Effector memory CD4-positive, alpha-beta T cell (primary cell): ENCODE measurements at regions not wholly inside any gene's neighbourhood (a gene's known extent, or its start where the extent isn't known, plus 50 kb on each side); places are given as distances from the start of the nearest gene placed in this dataset.

Experiments used
- DNase-seq, 3 donors: peaks; one replicate each; pipeline ENCODE4 v3.0.0-alpha.2; 2020
- H3K27ac ChIP-seq: 2 replicates; pipeline ENCODE4 v1.7.0; 2013; ENCODE audit warnings: mild to moderate bottlenecking, low read length, moderate library complexity; ENCODE audit not compliant: insufficient read depth, poor library complexity, severe bottlenecking
- H3K27me3 ChIP-seq: replicated peaks from 2 replicates; pipeline ENCODE4 v1.7.0; 2013; ENCODE audit warnings: mild to moderate bottlenecking, low read length; ENCODE audit not compliant: insufficient read depth, control insufficient read depth, poor library complexity, severe bottlenecking
- H3K36me3 ChIP-seq: 2 replicates; pipeline ENCODE4 v1.7.0; 2013; ENCODE audit warnings: mild to moderate bottlenecking, low read length, moderate library complexity; ENCODE audit not compliant: control insufficient read depth, insufficient read depth
- H3K4me1 ChIP-seq: 2 replicates; pipeline ENCODE4 v1.7.0; 2013; ENCODE audit warnings: low read length, mild to moderate bottlenecking; ENCODE audit not compliant: control insufficient read depth, insufficient read depth, poor library complexity, severe bottlenecking
- H3K4me3 ChIP-seq: 2 replicates; pipeline ENCODE4 v1.7.0; 2013; ENCODE audit warnings: low read length, low read depth, mild to moderate bottlenecking; ENCODE audit not compliant: insufficient read depth, poor library complexity, severe bottlenecking
- H3K9me3 ChIP-seq: 2 replicates; pipeline ENCODE4 v1.7.0; 2013; ENCODE audit warnings: mild to moderate bottlenecking, low read length, moderate library complexity; ENCODE audit not compliant: control insufficient read depth

DNA sequence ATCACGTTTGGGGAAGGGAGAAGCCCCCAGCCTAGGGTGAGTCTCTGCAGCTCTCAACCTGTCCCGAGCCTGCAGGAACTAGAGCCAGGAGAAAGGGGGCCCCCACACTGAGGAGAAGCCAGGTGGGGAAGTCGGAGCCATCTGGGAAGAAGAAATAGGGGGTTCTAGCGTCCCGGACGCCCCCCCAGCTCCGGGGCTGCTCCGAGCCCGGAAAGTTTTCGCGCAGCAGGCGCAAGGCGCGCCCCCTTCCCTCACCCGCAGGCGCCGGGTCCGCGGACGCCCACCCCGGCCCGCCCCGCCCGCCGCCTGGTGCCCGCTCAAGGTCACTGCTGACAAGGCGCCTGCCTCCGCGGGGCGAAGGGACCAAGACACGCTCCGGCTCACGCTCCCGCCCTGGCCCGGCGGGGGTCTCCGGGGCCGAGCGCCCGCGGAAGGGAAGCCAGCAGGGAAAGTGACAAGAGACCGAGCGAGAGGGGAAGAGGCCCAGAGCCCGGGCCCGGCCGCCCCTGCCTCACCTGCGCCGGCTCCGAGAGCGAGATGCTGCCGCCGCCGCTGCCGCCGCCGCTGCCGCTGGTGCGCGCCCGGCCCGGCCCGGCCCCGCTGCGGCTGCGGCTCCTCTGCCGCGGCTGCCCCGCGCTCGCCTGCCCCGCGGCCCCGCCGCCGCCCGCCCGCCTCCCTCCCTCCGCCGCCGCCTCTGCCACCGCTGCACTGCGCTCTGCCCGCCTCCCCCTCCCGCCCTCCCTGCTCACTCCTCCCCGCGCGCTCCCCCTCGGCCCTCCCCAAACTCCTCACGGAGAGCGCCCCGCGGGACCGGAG lies 108.4 kb upstream of the SLC6A11 start:
- no peak overlapping the region for H3K27ac ChIP-seq
- DNase-seq, result no peak
- H3K4me1 ChIP-seq, result no peaks in the 10 kb centered on the region
- H3K9me3 ChIP-seq, result no peaks in the 10 kb centered on the region
- H3K4me3 ChIP-seq, result no peak overlapping the region
- H3K36me3 ChIP-seq, result no peaks in the 10 kb centered on the region
- peaks cover 18% of the 10 kb centered on the region for H3K27me3 ChIP-seq

DNA sequence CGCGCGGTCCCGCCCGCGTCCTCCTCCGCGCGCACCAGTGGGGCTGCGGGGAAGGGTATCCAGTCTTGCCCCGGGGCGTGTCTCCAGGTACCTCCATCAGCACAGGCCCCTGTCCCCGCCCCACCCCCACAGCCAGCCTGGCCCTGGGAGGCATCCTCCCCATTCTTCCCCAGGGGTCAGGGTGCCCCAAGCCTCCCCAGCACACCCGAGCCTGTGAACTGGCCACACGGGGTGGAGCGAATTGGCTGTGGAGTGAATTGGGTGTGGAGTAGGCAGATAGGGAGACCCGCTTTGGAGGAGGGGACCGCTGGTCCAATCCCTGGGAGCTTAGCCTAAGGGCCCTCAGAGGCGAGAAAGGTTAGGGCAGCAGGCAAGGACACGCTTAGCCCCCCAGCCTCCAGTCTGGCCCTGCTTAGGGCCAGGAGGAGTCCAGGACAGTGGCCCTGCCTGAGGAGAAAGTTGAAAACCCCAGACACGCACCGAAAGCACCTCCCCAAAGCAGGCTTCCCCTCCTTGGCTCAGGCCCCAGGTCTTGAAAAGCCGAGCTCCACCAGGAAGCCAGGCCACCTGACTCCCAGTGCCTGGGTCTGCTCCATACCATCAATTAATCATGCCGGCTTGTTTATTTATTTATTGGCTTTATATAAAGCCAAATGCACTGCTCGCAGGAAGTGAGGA lies 107.7 kb upstream of the SLC6A11 start:
- no peaks in the 10 kb centered on the region for H3K4me1 ChIP-seq
- no peaks in the 10 kb centered on the region for H3K36me3 ChIP-seq
- no peaks in the 10 kb centered on the region for H3K9me3 ChIP-seq
- H3K4me3 ChIP-seq, result no peak overlapping the region
- H3K27ac ChIP-seq, result no peak overlapping the region
- peaks cover 18% of the 10 kb centered on the region for H3K27me3 ChIP-seq
- DNase-seq, result no peak

DNA sequence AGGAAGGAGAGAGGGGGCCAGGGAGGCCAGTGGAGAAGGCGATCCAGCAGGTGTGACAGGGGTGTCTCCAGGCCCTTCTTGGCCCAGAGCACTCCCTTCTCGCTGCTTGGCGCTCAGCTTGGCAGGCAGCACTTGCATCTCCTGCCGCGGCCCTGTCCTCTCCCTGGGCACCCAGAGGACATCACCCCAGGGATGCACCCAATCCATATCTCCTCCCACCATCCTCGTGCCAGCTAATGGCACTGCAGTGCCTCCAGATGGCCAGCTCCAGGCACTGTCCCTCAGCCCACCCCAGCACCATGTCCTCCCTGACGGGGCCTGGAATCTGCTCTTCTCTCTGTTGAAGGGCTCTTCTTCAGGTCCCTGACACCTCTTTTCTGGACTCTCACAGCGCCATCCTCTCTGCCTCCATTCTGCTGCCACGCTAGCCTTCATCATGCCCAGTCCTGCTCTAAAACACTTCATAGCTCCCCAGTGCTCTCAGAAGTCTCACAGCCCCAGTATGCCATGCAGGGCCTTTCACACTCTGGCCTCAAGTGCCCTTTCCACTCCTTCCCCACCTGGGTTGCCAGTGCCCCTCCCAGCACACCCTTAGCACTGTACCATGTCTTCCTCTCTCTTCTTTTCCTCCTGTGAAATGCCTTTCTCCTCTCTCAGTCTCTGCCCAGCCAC lies 106.8 kb upstream of the SLC6A11 start:
- DNase-seq, result no peak
- Histone ChIP-seq H3K27me3 (peaks cover 18% of the 10 kb centered on the region), H3K9me3 (no peaks in the 10 kb centered on the region), H3K36me3 (no peaks in the 10 kb centered on the region), H3K4me1 (no peaks in the 10 kb centered on the region), H3K4me3 (no peak overlapping the region), H3K27ac (no peak overlapping the region)

DNA sequence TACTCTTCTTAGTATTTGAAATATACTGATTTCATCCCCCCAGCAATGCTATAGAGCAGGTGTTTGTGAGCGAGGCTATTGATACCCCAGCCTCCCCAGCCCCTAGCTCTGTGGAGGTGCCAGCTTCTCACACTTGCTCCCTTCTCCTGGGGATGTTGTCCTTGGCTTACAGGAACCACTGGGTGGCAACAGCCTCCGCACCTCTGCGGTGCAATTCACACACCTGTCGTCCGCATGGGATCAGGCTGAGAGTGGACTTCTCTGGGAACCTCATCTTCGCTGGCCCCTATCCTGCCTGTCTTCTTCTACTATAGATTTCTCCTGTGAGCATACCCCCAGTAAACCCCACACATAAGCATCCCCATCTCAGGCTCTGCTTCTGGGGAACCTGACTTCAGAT lies 103.9 kb upstream of the SLC6A11 start:
- no peaks in the 10 kb centered on the region for H3K36me3 ChIP-seq
- peaks cover 15% of the 10 kb centered on the region for H3K27me3 ChIP-seq
- no peak for DNase-seq
- no peaks in the 10 kb centered on the region for H3K9me3 ChIP-seq
- H3K27ac ChIP-seq, result no peak overlapping the region
- H3K4me3 ChIP-seq, result no peak overlapping the region
- H3K4me1 ChIP-seq, result no peaks in the 10 kb centered on the region

DNA sequence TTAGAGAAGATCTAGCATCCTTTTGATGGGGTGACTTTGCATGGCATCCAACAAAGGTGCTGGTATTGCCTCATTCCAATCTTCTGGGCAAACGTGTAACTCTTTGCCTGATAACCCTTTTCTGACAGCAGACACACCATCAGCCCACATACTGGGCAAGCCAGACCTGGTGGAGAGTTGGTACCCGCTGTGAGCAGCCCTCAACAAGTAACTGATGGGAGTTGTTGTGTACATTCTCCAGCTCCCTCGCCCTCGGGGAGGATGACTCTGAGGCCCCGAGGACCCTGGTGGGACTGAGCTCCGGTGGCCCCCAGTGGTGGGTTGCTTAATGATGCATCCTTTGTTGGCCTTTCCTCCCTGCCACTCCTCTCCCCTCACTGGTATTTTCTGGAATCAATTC lies 102.4 kb upstream of the SLC6A11 start:
- no peaks in the 10 kb centered on the region for H3K9me3 ChIP-seq
- no peaks in the 10 kb centered on the region for H3K4me1 ChIP-seq
- H3K4me3 ChIP-seq, result no peak overlapping the region
- no peak for DNase-seq
- peaks cover 4% of the 10 kb centered on the region for H3K27me3 ChIP-seq
- no peaks in the 10 kb centered on the region for H3K36me3 ChIP-seq
- no peak overlapping the region for H3K27ac ChIP-seq

DNA sequence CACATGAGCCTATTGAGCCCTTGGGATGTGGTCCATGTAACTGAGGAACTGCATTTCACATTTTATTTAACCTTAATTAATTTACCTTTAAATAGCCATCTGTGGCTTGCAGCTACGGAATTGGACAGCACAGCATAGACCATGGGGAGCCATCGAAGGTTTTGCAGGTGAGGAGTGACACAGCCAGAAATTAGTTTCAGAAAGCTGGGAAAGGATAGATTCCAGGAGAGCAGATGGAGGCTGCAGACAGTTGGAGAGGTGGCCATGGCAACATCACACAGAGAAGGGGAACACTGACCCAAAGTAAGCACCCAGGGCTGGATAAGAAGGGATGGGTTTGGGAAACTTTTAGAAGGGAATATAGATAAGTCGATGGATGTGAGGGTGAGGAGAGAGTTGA lies 100.1 kb upstream of the SLC6A11 start:
- no peak overlapping the region for H3K4me3 ChIP-seq
- no peak overlapping the region for H3K27ac ChIP-seq
- H3K27me3 ChIP-seq, result no peaks in the 10 kb centered on the region
- H3K4me1 ChIP-seq, result no peaks in the 10 kb centered on the region
- no peaks in the 10 kb centered on the region for H3K36me3 ChIP-seq
- no peak for DNase-seq
- no peaks in the 10 kb centered on the region for H3K9me3 ChIP-seq

DNA sequence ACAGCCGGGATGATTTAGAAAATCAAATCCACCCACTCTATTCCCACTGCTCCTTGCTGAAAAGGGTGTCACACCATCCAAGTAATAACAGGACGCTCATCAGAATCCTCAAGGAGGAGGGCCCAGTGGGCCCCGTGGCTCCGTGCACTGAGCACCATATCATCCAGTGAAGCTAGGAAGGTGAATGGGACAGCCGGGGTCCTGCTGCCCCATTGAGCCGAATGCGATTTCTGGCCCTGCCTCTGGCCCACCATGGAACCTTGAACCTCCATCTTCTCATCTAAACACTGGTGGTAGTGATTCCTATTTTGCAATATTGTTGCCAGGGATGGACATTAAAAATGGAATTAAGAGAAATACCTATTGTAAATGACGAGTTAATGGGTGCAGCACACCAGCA lies 99.1 kb upstream of the SLC6A11 start:
- no peaks in the 10 kb centered on the region for H3K27me3 ChIP-seq
- no peaks in the 10 kb centered on the region for H3K9me3 ChIP-seq
- H3K4me3 ChIP-seq, result no peak overlapping the region
- H3K36me3 ChIP-seq, result no peaks in the 10 kb centered on the region
- no peak overlapping the region for H3K27ac ChIP-seq
- DNase-seq, result no peak
- H3K4me1 ChIP-seq, result no peaks in the 10 kb centered on the region

DNA sequence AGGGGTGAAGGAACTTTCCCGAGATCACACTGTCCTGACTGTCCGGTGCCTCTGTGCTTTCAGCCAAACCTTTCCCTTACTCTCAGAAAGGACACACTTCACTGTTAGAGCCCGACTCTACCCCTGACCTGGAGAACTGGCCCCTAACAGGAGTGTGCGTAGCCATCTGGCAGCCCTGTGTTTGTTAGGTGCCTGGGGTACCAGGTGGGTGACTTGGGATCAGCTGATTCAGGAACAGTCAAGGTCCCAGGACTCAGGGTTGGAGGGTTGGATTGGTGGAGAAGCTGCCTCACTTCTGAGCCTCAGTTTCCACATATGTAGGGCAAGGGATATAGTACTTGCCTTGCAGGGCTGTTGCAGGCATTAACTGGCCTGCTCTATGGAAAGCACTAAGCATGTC lies 98.3 kb upstream of the SLC6A11 start:
- Histone ChIP-seq H3K27ac (no peak overlapping the region), H3K27me3 (no peaks in the 10 kb centered on the region), H3K36me3 (no peaks in the 10 kb centered on the region), H3K9me3 (no peaks in the 10 kb centered on the region), H3K4me1 (no peaks in the 10 kb centered on the region), H3K4me3 (no peak overlapping the region)
- DNase-seq, result no peak

DNA sequence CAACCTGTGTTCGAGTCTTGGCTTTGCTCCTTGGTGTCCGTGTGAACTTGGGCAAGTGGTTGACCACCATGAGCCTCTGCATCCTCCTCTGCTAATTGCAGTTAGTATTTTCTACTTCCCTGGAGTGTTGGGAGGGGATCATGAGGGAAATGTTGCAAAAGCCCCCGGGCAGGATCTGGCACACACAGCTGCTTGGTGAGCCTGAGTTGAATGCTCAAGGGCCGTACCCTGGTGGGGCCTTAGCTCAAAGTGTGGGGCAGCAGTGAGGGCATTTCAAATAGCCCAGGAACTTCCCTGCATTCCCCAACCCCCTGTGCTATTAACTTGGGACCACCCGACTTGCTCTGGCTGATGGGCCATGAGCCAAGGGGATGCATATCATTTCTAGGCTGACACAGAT lies 94.9 kb upstream of the SLC6A11 start:
- Histone ChIP-seq H3K27ac (no peak overlapping the region), H3K36me3 (no peaks in the 10 kb centered on the region), H3K4me1 (no peaks in the 10 kb centered on the region), H3K9me3 (no peaks in the 10 kb centered on the region), H3K4me3 (no peak overlapping the region), H3K27me3 (no peaks in the 10 kb centered on the region)
- no peak for DNase-seq

DNA sequence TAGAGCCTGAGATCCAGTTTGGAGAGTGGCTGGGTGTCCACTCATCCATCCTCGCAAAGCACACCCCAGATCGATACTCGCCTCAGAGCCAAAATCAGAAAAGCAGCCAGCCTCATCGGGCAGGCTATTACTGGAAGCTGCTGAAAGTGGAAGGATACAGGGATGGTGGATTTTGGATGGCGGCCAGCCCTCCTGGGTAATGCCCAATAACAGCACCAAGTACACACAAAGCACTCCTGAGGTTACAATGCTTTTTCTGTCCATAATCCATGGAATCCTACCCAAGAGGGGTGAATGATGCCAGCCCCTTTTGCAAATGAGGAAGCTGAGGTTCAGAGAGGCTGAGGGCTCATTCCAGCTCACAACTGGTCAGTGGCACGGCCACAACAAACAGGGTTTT lies 93.1 kb upstream of the SLC6A11 start:
- Histone ChIP-seq H3K27me3 (peaks cover 2% of the 10 kb centered on the region), H3K27ac (no peak overlapping the region), H3K36me3 (no peaks in the 10 kb centered on the region), H3K4me1 (no peaks in the 10 kb centered on the region), H3K4me3 (no peak overlapping the region), H3K9me3 (no peaks in the 10 kb centered on the region)
- DNase-seq, result no peak
